GM23248 (cell line): ENCODE measurements at regions not wholly inside any gene's neighbourhood (a gene's known extent, or its start where the extent isn't known, plus 50 kb on each side); places are given as distances from the start of the nearest gene placed in this dataset.

ENCODE experiments used
- DNase-seq: peaks from one replicate; pipeline ENCODE4 v3.0.0-alpha.2; 2015
- H2AFZ ChIP-seq: fragments of 200-600 bp; sonication (generic); 2 replicates; pipeline ENCODE4 v1.6.1; 2016; ENCODE audit warnings: antibody characterized with exemption
- H3F3A ChIP-seq: fragments of 200-600 bp; sonication (generic); 2 replicates; pipeline ENCODE4 v1.6.1; 2016; ENCODE audit warnings: mild to moderate bottlenecking, antibody characterized with exemption, mixed run types; ENCODE audit not compliant: insufficient read depth
- H3K27ac ChIP-seq: fragments of 200-600 bp; sonication (generic); 2 replicates; pipeline ENCODE4 v1.5.1; 2016; ENCODE audit warnings: mild to moderate bottlenecking
- H3K27me3 ChIP-seq: fragments of 200-600 bp; sonication (generic); replicated peaks from 2 replicates; pipeline ENCODE4 v1.6.1; 2016; ENCODE audit warnings: mild to moderate bottlenecking; ENCODE audit not compliant: insufficient read depth
- H3K36me3 ChIP-seq: fragments of 200-600 bp; sonication (generic); 2 replicates; pipeline ENCODE4 v1.6.1; 2016; ENCODE audit warnings: low read depth, mild to moderate bottlenecking
- H3K4me1 ChIP-seq: fragments of 200-600 bp; sonication (generic); 2 replicates; pipeline ENCODE4 v1.6.1; 2016; ENCODE audit warnings: mild to moderate bottlenecking; ENCODE audit not compliant: insufficient read depth
- H3K4me2 ChIP-seq: fragments of 200-600 bp; sonication (generic); one replicate; pipeline ENCODE4 v1.6.1; 2016; ENCODE audit warnings: mild to moderate bottlenecking; ENCODE audit not compliant: unreplicated experiment
- H3K4me3 ChIP-seq: fragments of 200-600 bp; sonication (generic); 2 replicates; pipeline ENCODE4 v1.5.1; 2016; ENCODE audit warnings: mild to moderate bottlenecking
- H3K79me2 ChIP-seq: fragments of 200-600 bp; sonication (generic); 2 replicates; pipeline ENCODE4 v1.6.1; 2016; ENCODE audit warnings: mild to moderate bottlenecking; ENCODE audit not compliant: insufficient read depth
- H3K9ac ChIP-seq: fragments of 200-600 bp; sonication (generic); 2 replicates; pipeline ENCODE4 v1.6.1; 2016; ENCODE audit warnings: mild to moderate bottlenecking
- H3K9me2 ChIP-seq: fragments of 200-600 bp; sonication (generic); 2 replicates; pipeline ENCODE4 v1.6.1; 2016; ENCODE audit warnings: mixed run types, mild to moderate bottlenecking, moderate library complexity; ENCODE audit not compliant: insufficient read depth
- H3K9me3 ChIP-seq: fragments of 200-600 bp; sonication (generic); one replicate; pipeline ENCODE4 v1.6.1; 2017; ENCODE audit warnings: low read depth
- H4K20me1 ChIP-seq: fragments of 200-600 bp; sonication (generic); 2 replicates; pipeline ENCODE4 v1.6.0; 2016; ENCODE audit not compliant: insufficient read depth
- EZH2 ChIP-seq: fragments of 200-600 bp; sonication (generic); IDR thresholded peaks from 2 replicates; pipeline ENCODE4 v1.6.1; 2018; ENCODE audit warnings: antibody characterized with exemption, mild to moderate bottlenecking; ENCODE audit not compliant: insufficient read depth, poor library complexity, severe bottlenecking
- EZH2phosphoT487 ChIP-seq: fragments of 200-600 bp; sonication (generic); IDR thresholded peaks from 2 replicates; pipeline ENCODE4 v1.6.1; 2018; ENCODE audit warnings: antibody characterized with exemption, moderate library complexity, mild to moderate bottlenecking, low read depth; ENCODE audit not compliant: insufficient read depth
- WGBS, 2 experiments: methylation state at CpG; one replicate each; pipeline ENCODE4 v1.1.6; 2015 to 2017; ENCODE audit warnings: low lambda C conversion rate in 2 of 2, low coverage in 1 of 2; ENCODE audit errors: missing lambda C conversion rate in 2 of 2; 5-methylcytosine and 5-hydroxymethylcytosine counted together
- in situ Hi-C: fragments of 300-500 bp; cut with MboI; formaldehyde crosslinking; loops from 2 replicates; pipeline ENCODE4 v1.15.0; 2020

- H2AFZ ChIP-seq, result no peak overlapping the region
- H3K36me3 ChIP-seq, result no peaks in the 10 kb centered on the region
- H3K4me2 ChIP-seq, result no peak overlapping the region
- WGBS, 2 experiments, result 20 to 30% methylated on average over 15 of the region's 15 CpGs
- H3K4me1 ChIP-seq, result no peaks in the 10 kb centered on the region
- no peaks in the 10 kb centered on the region for H3K79me2 ChIP-seq
- H3K9me3 ChIP-seq, result no peaks in the 10 kb centered on the region
- no peak overlapping the region for H3K4me3 ChIP-seq
- in situ Hi-C loops, result no loop called here
- TF ChIP-seq EZH2 (no peak), EZH2phosphoT487 (no peak)
- no peaks in the 10 kb centered on the region for H3F3A ChIP-seq
- H3K27ac ChIP-seq, result no peak overlapping the region
- no peaks in the 10 kb centered on the region for H3K27me3 ChIP-seq
- no peaks in the 10 kb centered on the region for H4K20me1 ChIP-seq
- H3K9me2 ChIP-seq, result no peaks in the 10 kb centered on the region
- no peak for DNase-seq
- H3K9ac ChIP-seq, result no peak overlapping the region
These were observed 256.0 kb upstream of the B3GAT1 start for GRCh38 chr11:134668076-134668475.

GRCh38 chr11:134667505-134667904 is 255.5 kb upstream of the B3GAT1 start:
- no peaks in the 10 kb centered on the region for H3K79me2 ChIP-seq
- 32 to 39% methylated on average over 9 of the region's 9 CpGs for WGBS, 2 experiments
- H3K9ac ChIP-seq, result no peak overlapping the region
- H3K9me2 ChIP-seq, result no peaks in the 10 kb centered on the region
- H3K4me2 ChIP-seq, result no peak overlapping the region
- H2AFZ ChIP-seq, result no peak overlapping the region
- no peaks in the 10 kb centered on the region for H3F3A ChIP-seq
- TF ChIP-seq EZH2, result no peak
- TF ChIP-seq EZH2phosphoT487, result no peak
- H3K4me3 ChIP-seq, result no peak overlapping the region
- no peak overlapping the region for H3K27ac ChIP-seq
- H3K9me3 ChIP-seq, result no peaks in the 10 kb centered on the region
- no peaks in the 10 kb centered on the region for H3K36me3 ChIP-seq
- no peaks in the 10 kb centered on the region for H4K20me1 ChIP-seq
- no peaks in the 10 kb centered on the region for H3K4me1 ChIP-seq
- DNase-seq, result no peak
- H3K27me3 ChIP-seq, result no peaks in the 10 kb centered on the region
- in situ Hi-C loops, result no loop called here

- no peaks in the 10 kb centered on the region for H4K20me1 ChIP-seq
- no peaks in the 10 kb centered on the region for H3K36me3 ChIP-seq
- no peaks in the 10 kb centered on the region for H3K9me3 ChIP-seq
- H3K4me2 ChIP-seq, result no peak overlapping the region
- no peaks in the 10 kb centered on the region for H3K79me2 ChIP-seq
- no peaks in the 10 kb centered on the region for H3K27me3 ChIP-seq
- no peak overlapping the region for H3K27ac ChIP-seq
- in situ Hi-C loops, result no loop called here
- TF ChIP-seq EZH2 (no peak), EZH2phosphoT487 (no peak)
- H3K4me1 ChIP-seq, result no peaks in the 10 kb centered on the region
- 11 to 14% methylated on average over 4 of the region's 4 CpGs for WGBS, 2 experiments
- H3K4me3 ChIP-seq, result no peak overlapping the region
- no peaks in the 10 kb centered on the region for H3F3A ChIP-seq
- H3K9ac ChIP-seq, result no peak overlapping the region
- no peak overlapping the region for H2AFZ ChIP-seq
- DNase-seq, result no peak
- no peaks in the 10 kb centered on the region for H3K9me2 ChIP-seq
These were observed 255.1 kb upstream of the B3GAT1 start for GRCh38 chr11:134667175-134667500.

- Histone ChIP-seq H3K4me2 (no peak overlapping the region), H3K9me3 (no peaks in the 10 kb centered on the region), H3K36me3 (no peaks in the 10 kb centered on the region), H3K4me1 (no peaks in the 10 kb centered on the region), H3K27ac (no peak overlapping the region), H2AFZ (no peak overlapping the region), H3K27me3 (no peaks in the 10 kb centered on the region), H3K9me2 (no peaks in the 10 kb centered on the region), H3K9ac (no peak overlapping the region), H3K79me2 (no peaks in the 10 kb centered on the region), H3K4me3 (no peak overlapping the region), H3F3A (no peaks in the 10 kb centered on the region), H4K20me1 (no peaks in the 10 kb centered on the region)
- in situ Hi-C loops, result no loop called here
- TF ChIP-seq EZH2phosphoT487 (no peak), EZH2 (no peak)
- no peak for DNase-seq
- 22 to 27% methylated on average over 13 of the region's 13 CpGs for WGBS, 2 experiments
These were observed 254.5 kb upstream of the B3GAT1 start for GRCh38 chr11:134666273-134667174.
